ENCODE measurements at regions not wholly inside any gene's neighbourhood (a gene's known extent, or its start where the extent isn't known, plus 50 kb on each side); places are given as distances from the start of the nearest gene placed in this dataset.

- TF ChIP-seq CTCF (IDR thresholded peaks at IDR 0.05; ENCODE audit: insufficient read depth, low read length, poor library complexity, severe bottlenecking) (no peak), EZH2phosphoT487 (conservative IDR thresholded peaks at IDR 0.05; ENCODE audit: low read length) (no peak)
Observed at GRCh38 chr1:4212796-4213195, 312.7 kb upstream of the C1orf174 start.
